DMS79 treated with DMSO at 0.1 percent for 48 hours (cell line): ENCODE measurements at regions not wholly inside any gene's neighbourhood (a gene's known extent, or its start where the extent isn't known, plus 50 kb on each side); places are given as distances from the start of the nearest gene placed in this dataset.

ENCODE experiments used
- DNase-seq: peaks from one replicate; lab custom pipeline; 2025; lab: John Stamatoyannopoulos, UW

DNA sequence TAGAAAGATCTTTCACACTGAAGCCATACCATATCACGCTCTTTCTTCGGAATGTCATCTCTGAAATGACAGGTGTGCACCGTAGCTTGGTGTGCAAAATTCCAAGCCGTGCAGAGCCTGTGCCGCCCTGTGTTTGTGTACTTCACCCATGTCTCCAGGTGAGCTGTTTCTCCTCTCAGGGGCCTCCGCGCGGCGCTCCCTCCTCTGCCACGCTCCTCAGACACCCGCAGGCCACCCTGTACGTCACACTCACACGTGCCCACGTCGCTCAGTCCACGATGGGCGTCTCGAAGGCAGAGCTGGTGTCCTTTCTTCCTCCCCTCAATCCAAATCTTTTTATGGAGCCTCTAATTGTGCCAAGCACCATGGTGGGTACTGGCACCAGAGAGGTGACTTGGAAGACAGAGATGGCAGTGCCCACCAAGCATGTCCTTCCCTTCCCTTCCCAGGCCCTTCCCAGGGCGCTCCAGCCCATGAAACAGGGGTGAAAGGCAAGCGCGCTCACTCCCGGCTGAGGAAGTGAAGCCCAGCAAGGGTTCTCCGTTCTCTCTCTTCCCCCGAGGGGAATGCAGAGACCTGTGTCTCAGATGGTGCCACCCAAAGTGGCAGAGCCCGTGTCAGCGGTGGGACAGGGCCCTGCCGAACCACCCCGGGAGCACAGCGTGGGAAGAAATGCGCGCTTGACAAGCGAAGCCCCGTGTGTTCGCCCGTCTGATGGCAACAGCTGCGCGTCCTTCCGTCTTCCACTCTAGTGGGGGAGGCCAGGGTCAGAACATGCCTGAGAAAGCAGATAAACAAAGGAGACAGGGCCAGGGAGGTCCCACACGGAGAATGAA lies 292.5 kb upstream of the SHH start:
- DNase-seq: peak; percentile 29

DNA sequence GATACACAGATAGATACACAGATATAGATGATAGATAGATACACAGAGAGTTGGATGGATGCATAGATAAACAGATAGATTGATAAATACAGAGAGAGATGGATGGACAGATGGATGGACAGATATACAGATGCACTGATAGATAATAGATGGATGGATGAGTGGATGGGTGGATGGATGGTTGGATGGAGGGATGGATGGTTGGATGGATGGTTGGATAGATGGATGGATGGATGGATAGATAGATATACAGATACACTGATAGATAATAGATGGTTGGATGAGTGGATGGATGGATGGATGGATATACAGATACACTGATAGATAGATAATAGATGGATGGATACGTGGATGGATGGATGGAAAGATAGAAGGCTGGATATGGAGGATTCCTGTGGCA lies 290.0 kb upstream of the SHH start:
- DNase-seq: no peak

DNA sequence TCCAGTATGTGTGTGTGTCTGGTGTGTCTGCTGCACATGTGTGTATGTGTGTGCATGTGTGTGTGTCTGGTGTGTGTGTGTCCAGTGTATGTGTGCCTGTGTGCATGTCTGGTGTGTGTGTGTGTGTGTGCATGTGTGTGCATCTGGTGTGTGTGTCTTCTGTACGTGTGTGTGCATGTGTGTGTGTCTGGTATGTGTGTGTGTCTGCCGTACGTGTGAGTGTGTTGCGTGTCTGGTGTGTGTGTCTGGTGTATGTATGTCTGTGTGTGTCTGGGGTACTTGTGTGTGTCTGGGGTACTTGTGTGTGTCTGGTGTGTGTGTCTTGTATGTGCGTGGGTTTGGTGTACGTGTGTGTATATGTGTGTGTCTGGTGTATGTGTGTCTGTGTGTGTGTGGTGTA lies 289.1 kb upstream of the SHH start:
- no peak for DNase-seq

DNA sequence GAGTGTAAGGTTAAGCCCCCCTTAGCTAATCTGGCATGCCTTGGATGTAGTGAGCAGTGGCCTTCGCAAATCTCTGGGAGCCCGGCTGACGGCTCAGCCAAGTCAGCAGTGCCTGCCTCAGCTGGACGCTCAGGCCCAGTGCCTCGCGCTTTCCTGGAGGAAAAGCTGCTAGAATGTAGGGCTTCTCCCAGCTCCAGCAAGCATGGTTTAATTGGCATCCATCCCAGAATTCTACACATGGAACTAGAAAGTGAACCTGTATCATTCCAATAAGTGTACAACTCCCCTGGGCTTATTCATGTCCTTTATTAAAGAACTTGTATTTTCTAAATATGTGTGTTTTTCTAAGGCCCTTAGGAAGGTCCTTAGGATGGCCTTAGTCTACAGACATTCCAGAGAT lies 287.8 kb upstream of the SHH start:
- DNase-seq: no peak

DNA sequence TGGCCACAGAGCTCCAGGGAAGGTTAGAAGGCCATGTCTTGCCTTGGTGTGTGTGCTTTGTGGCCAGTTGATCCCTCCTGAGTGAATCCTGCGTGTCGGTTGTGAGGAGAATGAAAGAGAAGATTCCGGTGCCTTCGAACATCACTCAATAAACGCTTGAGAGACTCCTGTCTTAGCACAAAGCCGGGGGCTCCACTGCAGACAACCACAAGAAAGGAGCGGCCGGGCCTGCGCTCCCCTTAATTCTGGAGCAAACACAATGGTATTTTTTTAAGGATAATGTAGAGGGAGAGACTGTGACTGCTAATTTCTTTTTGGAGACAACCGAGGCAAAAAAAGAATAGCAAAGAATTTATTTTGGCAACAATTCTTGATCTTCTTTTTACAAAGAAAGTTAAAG lies 286.8 kb upstream of the SHH start:
- no peak for DNase-seq

DNA sequence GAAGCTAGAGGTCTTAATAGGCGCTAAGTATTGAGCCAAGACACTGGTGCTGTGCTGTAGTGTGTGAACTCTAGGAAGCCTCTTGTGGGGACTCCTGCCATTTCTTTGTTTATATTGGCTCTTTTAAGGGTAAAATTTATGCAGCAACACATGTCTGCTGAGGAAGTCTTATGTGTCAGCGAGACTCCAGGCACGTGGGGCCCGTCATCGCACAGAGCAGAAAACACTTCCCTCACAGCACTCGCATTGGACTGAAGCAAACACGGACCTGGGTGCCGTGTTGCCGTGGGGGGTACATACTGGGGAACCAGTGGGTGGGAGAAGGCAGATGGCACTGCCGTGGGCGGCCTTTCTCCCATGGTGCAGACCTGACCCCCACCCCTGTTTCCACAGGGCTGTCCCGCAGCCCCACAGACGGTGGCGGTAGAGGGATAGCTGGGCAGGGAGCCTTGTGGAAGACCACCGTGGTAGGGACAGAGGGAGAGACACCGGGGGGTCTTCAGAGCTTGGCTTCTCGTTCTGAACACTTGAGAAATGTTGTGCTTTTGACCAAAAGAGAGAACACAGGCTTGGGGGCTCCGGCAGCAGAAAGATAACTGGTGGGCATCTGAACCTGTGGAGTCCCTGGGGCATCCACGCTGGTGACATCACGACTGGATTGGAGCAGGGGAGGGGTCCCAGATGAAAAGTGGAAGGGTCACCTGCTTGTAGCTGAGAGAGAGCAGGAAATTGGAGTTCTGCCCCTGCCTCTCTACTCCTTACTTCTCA lies 284.7 kb upstream of the SHH start:
- DNase-seq: no peak

DNA sequence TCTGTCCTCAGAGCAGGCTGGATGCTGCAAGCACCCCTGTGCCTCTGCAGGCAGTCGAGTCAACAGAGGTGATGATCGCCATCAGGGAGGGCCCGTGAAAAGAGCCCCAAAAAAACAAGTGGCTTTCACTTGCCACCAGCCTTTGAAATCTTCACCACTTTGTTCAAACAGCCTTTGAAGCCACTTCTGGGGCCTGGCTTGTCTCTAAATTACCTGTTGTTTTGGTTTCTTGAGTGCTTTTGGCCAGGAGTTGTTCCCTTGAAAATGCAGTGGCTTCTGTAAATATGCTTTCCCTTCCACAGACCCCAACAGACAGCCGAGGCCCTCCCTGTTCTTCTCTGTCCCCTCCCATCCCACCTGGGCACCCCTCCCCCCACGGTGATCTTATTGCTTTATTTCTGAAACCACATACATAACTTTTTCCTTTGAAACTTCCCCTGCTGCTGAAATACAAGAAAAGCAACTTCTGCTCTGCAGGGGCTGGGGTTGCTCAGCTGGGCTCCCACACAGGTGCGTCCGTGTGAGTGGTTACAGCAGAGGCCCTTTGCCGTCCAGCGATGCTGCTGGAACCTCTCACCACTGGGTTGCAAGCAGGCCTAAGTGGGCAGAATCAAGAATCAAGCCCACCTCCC lies 283.8 kb upstream of the SHH start:
- DNase-seq: no peak

DNA sequence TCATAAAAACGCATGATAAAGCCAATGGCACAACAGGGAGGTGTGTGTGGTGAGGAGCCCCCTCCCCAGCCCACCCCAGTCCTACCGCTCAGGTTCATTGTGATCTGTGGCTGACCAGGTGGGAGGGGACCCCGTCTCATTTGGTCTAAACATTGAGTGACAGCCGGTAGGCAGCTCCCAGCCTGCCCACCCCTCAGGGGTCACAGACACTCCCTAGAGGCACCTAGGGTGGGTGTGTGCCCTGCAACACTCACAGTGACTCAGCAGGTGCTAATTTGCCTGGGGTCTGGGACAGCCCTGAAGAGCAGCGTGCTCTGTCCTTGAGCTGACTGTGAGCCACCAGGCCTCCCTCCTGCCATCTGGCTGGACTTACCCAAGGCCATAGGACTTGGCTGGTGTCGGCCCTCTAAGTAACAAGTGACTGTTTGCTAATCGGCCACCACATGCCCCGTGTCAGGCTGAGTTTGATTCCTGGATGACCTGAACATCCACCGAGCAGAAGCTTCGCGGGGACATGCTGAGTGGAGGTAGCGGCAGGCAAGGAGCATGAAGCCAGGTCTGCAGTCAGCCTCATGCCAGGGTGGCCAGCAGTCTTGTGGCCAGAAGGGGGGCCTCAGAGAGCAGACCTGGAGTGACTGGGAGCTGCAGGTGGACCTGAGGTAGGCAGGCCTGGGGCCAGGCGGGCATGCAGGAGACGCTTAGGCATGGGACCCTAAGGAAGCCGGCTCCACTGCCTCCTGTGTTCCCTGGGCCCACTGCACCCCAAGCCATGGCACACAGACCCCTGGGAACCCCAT lies 282.3 kb upstream of the SHH start:
- DNase-seq: no peak

DNA sequence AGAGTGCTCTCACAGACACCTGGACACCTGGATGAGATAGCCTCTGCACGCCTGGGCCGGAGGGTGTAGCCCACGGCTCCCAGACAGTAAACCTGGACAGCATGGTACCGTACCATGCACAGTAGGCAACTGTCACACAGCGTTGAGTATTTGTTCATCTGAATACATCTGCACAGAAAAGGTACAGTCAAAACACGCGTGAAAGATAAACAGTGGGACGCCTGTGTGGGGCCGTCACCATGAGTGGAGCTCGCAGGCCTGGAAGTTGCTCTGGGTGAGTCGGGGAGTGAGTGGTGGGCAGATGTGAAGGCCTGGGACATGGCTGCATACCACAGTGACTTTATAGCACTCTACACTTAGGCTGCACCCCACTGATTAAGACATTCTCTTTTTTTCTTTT lies 280.0 kb upstream of the SHH start:
- DNase-seq: no peak

DNA sequence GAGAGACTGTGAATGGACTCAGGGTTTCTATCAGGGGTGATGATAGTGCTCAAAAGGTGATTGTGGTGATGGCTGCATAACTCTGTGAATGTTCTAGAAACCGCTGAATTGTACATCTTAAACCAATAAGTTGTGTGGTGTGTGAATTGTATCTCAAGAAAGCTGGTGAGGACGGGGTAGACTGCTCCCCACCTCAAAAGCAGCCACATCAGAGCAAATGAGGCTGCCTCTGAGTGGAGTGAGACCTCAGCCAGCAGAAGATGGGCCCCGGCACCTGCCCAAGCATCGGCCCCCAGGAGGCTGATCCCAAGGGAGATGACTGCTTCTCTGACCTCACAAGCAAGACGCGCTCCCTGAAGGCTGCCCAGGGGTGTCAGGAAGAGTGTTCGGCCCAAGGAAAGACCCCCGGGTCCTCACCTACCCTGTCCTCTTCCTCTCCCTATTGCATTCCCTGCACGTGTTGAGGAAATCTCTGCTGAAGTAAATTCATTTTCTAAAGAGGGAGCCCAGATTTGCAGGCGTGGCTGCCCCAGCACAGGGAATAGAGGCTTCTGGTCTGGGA lies 279.3 kb upstream of the SHH start:
- no peak for DNase-seq

DNA sequence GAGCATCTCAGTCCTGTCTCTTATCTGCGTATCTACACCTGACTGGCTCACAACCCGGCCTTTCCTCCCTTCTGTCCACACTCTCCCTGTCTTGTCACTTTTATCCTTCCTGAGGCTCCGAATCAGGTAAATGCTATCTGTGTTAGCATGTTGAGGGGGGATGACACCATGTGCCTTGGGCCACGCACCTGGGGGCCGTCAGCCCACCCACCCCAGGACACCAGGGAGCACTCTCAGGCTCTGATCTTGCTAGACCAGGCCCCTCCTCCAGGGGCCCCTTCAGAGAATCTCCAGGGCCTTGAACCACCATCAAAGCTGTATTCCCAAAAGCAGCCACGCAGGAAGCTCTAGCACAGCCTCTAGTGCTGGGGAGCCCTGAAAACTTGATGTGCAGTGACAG lies 278.7 kb upstream of the SHH start:
- no peak for DNase-seq

DNA sequence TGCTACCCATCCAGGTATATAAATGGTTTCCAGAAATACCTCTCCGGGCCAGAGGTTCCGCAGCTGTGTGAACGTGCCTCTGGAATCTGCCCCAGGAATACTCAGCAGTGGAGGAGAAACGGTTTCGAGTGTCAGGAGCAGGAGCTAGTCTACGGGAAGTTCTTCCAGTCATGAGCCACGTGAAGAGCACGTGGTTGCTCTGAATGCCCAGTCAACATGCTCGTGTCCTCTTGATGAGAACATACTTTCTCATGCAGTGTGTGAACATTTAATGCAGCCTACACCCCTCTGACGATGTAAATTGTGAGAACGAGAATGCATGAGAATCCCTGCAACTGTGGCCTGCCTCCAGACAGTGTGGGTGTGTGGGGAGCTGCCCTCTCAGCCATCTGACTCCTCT lies 277.0 kb upstream of the SHH start:
- no peak for DNase-seq

DNA sequence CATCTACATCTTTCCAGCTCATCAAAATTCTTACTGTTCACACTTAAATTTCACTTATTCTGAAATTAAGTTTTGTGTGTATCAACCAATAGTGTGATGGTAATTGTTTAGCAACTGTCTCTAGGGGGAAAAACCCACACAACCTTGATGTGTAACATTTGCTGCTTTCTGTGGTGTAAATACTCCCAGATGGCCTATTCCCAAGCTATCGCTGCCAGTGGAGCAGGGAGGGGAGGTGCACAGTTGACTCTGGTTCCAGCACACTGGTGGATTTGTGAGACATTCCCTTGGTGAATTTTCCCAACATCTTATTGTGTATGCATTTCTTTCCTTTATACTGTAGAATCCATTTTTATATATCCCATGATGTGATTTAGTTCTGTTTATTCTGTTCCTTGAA lies 275.9 kb upstream of the SHH start:
- DNase-seq: no peak

DNA sequence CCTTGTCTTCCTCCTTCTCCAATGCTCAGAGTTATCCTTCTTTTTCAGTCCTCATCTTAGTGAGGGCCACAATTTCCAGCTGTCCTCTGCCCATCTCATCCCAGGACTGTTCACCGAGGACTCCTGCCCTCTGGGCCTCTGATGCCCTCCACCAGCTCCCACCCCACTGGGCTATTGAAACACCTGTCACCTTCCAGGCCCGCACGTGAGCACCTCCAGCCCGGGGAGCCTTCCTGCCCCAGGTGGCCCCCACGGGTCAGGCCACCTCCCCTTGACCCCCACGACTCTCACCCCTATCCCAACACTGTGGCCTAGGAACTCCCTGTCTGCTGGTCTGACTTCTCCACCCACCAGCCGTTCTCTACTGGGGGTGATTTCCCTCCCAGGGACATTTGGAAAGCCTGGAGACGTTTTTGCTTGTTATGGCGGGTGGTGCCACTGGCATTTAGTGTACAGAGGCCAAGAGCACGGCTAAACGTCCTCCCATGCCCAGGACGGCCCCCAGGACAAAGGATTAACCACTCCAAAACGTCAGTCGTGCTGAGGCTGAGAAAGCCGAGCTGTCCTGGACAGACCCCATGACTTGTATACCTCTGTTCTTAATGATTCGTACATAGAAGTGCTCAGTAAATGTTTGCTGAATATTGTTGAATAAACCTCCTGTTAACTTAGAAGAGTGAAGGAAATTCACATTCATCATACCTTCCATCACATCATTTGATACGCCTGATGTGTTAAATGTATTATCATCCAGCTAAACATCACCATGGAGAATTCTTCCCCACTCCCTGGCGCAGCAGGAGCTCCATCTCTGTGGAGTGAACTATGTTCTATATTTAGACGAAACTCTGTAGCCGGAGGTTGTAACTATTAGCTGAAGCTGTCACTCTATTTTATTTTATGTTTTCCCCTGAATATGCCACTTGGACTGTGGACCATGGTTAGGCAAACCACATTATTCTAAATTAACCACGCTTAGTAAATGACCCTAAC lies 270.1 kb upstream of the SHH start:
- DNase-seq: peak; percentile 39

DNA sequence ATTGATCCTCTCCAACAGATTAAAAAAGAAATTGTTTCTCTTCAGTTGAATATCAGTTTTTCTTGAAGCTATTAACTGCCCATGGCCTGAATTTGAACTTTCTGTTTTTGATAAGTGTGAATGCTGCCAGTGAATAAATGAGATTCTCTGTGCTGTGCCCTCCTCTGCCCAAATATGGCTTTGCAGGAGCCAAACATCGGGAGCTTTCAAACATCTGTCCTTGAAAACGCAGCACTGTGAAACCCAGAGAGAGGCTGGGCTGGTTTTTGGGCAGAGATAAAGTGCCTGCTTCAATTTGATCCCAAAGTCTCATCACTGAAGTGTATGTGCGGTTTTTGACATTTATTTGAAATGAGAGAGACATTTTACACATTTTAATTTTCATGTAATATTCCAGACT lies 268.3 kb upstream of the SHH start:
- DNase-seq: no peak

DNA sequence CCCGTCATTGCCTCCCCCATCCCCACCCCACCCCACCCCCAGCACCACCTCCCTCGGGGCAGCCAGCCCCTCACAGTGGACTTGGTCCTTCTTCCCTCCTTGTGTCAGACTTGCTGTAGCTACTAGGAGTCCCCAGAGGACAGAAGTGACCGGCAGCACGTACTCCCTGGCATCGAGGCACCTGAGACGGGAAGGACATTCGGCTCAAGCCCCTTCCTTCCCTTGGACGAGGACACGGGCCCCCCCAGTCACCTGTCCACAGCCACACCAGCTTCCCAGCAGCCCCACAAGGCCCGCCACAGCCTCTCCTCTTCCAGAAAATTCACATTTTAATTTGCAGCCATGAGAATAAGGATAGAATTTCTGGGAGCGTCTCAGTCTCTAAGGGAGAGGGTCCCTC lies 267.8 kb upstream of the SHH start:
- no peak for DNase-seq

DNA sequence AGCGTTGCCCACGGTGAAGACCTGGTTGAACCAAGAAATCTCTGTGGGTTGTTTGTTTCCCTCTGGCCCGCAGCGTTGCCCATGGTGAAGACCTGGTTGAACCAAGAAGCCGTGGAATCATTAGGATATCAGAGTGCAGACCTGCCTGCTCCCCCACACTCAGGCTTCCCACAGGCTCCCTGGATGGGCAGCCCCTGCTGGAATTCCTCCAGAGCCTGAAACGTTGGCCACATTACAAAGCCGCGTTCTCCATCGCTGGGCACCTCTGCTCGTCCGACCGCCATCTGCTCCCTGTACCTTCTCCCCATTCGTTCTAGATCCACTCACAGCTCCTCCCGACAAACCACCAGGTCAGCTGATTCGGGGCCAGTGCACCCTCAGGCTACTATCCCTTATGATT lies 266.9 kb upstream of the SHH start:
- DNase-seq: no peak

DNA sequence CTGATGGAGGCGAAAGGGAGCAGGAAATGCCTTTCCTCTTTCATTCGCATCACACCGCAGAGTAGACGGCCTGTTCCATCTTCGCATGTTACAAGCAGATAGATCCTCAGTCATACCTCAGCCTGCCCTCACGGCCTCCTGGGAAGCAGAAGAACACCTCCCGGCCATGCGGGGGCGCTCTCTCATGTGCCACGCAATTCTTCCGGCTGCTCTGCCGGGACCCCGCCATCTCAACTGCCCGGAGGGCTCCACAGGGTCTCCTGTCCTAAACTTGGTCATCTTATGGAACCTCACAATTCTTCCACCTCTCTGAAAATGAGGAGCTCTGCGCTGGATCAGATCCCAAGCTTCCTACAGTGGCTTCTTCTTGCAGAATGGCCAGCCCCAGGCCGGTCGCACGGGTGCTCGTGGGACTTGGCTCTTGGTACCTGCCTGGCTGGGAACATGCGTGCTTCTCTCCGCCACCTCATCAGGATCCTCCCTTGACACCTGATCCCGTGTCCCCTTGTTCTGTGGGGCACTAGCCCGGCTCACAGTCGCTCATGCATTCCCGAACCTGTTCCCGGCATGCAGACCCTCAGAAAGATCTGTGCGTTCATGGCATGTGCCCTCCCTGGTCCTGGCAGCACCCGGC lies 262.8 kb upstream of the SHH start:
- no peak for DNase-seq

DNA sequence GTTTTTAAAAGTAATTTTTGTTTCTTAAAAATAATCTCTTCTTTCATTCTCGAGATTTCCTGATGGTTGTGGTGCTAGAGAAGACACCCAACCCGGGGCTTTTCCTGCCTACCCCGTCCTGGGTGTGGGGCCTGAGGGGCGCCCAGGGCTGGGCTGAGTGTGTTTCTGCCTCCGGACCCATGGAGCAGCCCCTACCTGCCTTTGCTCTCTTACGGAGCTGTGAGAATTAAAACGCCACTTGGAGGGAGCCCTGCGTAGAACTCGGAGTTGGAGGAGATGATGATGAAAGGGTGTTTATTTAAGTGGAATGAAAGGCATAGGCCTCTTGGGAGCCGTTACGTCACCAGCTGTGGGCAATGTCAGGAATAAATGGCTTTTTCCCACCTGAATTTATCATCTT lies 261.8 kb upstream of the SHH start:
- DNase-seq: no peak

DNA sequence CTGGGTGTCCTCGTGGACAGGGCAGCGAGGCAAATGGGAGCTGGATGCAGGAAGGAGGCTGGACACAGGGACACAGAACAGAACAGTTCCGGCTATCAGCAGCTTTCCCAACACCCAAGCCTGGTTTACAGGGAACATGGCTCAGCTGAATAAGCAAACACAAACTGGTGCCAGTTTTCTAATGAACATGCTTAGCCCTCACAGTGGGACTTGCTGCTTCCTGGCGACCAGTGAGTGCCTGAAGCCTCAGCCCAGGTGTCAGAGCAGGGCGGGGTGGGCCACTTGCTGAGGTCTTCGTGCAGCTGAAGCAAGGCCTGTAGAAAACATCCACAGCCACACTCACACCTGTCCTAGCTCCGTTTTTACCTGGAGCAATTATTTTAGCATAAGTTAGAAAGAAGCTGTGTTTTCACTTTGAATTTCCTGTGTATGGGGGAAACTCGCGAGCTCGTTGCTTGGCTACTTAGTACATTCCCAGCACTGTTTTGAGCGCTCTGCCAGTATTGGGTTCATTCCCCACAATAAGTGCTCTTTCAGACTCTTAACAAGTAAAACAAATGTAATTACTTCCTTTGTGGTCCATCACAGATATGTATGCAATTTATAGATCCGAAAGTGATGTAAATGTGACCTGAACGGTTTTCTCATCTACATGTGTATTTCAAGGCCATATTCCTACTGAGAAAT lies 261.2 kb upstream of the SHH start:
- peak; percentile 29 for DNase-seq
